GM18498 (cell line): ENCODE measurements at regions not wholly inside any gene's neighbourhood (a gene's known extent, or its start where the extent isn't known, plus 50 kb on each side); places are given as distances from the start of the nearest gene placed in this dataset.
"Not testable (repeated sequence)": the region's sequence is repeated elsewhere in the genome, so short reads cannot be mapped to it uniquely, and the experiment has no call there.

ENCODE experiments used
- ATAC-seq: cut with Tn5 transposase; IDR thresholded peaks from one replicate; pipeline ENCODE4 v1.9.1; 2021; ENCODE audit warnings: mild to moderate bottlenecking, moderate library complexity; ENCODE audit not compliant: unreplicated experiment

DNA sequence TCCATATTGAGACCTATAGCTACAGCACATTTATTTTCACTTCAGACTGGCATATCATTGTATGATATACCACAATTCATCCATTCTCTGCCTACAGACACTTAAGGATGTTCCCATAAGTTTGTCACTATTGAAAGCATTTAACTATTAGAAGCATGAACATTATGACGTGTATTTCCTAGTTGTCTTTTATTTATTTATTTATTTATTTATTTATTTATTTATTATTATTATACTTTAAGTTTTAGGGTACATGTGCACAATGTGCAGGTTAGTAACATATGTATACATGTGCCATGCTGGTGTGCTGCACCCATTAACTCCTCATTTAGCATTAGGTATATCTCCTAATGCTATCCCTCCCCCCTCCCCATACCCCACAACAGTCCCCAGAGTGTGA lies 448.0 kb downstream of the TMEM232 start:
- ATAC-seq = not testable (repeated sequence)

DNA sequence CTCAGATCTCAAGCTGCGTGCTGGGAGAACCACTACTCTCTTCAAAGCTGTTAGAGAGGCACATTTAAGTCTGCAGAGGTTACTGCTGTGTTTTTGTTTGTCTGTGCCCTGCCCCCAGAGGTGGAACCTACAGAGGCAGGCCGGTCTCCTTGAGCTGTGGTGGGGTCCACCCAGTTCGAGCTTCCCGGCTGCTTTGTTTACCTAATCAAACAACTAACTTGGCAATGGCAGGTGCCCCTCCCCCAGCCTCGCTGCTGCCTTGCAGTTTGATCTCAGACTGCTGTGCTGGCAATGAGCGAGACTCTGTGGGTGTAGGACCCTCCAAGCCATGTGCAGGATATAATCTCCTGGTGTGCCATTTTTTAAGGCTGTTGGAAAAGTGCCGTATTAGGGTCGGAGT lies 442.4 kb downstream of the TMEM232 start:
- ATAC-seq = not testable (repeated sequence)

DNA sequence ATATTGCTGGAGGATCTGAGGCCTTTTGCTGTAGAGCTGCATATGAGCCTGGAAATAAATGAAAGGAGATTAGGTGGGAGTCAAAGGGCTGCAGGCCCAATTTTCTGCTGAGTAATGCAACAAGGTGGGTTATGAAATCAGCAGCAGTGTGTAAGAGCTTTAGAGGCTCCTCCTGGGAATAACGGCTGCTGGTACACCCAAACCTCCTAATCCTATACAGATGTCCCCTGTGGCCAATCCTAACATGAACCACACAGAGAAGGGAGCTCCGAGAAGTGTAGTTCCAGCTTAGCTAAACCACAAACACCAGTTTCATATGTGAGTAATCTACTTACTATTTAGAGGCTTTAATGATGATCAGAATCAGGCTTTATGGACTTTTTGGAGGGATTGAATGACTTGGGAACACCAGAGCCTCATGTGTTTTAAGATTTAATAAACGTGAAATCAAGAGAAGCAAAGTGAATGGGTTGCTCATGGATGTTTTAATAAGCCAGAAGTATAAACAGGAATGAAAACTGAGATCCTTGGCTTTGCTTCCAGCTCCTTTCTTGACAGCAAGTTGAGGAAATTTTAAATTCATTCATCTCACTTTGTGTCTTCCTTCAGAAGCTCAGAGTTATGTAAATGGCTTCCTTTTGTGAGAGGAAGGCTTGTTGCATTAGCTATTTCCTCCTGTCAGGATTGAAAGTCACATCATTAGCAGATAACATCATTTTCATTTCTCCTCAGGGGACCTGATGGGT lies 437.5 kb downstream of the TMEM232 start:
- no peak for ATAC-seq

DNA sequence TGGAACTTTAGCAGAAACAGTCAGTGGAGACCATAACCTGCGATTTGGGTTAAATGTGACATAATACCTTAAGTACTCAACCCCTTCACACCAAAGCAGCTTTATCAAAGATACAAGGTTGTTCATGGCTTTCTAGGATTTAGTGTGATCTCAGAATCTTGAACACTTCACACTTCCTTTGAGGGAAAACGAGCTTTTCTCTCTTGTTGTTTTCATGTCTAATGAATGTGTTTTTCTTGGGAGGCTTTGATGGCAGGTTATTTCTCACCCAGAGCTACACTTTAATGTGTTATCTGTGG lies 437.0 kb downstream of the TMEM232 start:
- ATAC-seq = no peak

DNA sequence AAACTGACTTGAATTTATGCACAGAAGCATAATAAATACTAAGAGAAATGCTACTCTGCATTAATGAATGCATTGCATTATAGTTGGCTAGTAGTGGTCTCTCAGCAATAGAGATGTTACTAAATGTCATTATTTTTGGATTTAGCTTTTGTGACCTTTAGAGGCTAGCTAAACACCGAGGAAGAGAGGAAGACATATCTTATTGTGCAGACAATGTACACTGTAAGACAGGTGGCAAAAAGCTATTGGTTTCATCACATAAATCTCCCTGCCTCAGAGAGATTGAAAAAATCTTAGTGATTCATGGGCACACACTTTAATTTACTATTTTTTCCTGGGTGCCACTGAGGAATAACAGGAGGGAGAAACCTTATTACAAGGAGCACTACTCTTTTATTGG lies 435.9 kb downstream of the TMEM232 start:
- no peak for ATAC-seq

DNA sequence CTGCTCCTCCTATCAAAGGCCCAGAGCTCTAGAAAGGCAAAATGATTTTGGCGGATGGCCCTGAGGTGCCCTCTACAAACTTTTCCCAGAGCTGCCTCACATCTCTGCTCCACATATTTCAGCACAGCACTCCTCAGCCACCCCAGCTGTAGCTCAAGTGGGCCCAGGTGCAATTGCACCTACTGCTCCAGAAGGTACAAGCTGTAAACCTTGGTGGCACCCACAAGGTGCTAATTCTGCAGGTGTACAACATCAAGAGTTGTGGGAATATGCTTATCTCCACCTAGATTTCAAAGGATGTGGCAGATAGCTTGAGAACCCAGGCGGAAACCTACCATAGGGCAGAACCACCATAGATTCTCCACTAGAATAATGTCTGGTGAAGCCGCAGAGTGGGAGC lies 432.2 kb downstream of the TMEM232 start:
- ATAC-seq = no peak

DNA sequence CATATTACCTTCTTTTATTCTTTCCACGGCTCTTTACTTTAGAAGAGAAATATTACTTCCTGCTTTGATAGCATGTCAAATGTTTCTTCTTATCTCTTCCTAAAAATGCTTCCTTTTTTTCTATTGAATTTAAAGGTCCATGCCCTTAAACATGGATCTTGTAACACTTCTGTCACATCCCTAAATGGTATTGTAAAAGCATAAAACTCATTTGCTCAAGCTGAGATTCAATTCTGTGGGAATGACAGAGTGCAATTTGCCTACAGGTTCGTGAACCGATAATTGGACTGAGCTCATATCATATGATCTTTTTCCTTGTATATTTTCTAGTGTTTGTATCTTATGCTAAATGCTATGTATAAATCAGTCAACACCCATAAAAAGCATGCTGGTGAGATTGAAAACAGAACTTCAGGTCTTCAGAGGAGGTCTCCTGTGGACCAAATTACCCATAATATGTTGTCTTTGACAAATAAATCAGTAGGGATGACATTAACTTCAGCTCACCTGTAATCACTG lies 429.3 kb downstream of the TMEM232 start:
- ATAC-seq = no peak

DNA sequence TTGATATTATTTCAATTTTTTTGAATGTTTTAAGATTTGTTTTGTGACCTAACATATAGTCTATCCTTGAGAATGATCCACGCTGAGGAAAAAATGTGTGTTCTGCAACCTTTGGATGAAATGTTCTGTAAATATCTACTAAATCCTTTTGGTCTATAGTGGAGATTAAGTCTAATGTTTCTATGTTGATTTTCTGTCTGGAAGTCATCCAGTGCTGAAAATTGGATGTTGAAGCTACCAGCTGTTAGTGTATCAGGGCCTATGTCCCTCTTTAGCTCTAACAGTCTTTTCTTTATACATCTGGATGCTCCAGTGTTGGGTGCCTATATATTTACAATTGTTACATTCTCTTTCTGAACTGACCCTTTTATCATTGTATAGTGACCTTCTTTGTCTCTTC lies 422.3 kb downstream of the TMEM232 start:
- ATAC-seq = no peak

DNA sequence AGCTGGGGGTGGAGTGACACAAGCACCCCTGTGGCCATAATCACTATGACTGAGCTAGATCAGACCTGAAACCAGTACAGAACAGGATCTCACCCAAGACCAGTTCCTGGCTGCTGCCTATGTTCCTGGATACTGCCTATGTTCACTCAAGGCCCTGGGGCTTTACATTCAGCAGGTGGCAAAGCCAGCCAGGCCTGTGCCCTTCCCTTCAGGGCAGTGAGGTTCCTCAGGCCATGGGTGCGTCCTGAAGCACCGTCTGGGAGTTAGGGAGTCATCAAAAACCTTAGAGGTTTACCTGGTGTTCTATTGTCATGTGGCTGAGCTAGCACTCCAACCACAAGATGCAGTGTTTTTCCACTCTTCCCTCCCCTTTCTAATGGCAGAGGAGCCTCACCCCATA lies 419.8 kb downstream of the TMEM232 start:
- ATAC-seq = no peak

DNA sequence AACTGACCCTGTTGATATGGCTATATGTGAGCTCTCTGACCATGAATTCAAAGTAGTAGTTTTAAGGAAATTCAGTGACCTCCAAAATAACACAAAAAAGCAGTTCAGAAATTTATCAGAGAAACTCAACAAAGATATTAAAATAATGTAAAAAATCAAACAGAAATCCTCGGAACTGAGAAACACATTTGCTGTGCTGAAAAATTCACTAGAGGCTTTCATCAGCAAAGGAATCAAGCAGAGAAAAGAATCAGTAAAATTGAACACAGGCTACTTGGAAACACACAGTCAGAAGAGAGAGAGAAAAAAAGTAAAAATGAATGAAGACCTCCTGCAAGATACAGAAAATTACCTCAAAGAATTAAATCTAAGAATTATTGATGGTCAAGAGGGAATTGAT lies 417.2 kb downstream of the TMEM232 start:
- no peak for ATAC-seq

DNA sequence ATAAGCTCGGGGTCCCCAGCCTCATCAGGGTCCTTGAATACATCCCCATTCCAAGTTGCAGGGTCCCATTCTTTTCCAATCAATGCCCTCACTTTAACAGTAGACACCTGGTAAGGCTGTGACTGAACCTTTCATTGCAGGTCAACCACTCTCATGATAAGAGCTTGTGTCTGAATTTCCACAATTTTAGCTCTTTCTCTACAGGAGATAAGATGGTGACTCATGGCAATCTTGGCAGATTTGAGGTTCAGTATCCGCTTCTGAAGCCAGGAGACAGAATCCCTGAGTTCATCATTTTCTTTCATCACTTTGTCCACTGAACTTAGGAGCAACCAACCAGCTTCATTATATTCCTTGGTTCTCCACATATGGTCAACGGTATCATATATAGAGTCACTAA lies 409.9 kb downstream of the TMEM232 start:
- ATAC-seq = not testable (repeated sequence)

DNA sequence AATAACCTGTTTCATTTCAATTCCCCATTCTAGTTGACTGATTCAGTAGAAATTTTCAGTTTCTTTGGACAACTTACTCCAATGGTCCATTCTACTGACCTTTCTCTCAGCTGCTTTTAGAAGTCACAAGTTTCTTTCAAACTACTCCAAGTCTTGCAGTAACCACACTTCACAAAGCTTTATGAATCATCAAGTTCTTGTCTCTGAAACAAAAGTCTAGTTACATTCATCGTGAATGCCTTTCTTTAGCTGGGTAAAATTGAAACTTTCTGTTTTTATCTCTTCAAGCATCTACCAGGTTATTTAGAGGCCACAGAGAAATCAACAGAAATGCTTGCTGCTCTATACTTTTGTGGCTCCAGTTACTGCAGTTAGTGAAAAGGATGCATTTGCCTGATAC lies 405.4 kb downstream of the TMEM232 start:
- no peak for ATAC-seq

DNA sequence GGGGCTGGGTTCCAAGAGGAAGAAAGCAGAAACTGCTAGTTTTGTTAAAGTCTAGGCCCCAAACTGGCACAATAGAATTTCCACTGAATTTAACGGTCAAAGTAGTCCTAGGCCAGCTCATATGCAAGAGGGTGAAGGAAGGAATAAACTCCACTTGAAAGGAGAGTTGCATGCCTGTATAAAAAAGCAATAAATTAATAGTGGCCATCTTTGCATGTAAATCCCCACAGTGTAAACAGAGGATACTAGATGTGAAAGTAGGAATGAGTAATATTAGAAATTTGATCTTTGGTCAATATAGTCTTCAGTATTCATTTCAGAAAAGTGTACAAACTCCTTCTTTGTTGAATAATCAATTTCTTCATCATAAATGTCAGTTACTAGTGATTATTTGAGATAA lies 403.1 kb downstream of the TMEM232 start:
- no peak for ATAC-seq

DNA sequence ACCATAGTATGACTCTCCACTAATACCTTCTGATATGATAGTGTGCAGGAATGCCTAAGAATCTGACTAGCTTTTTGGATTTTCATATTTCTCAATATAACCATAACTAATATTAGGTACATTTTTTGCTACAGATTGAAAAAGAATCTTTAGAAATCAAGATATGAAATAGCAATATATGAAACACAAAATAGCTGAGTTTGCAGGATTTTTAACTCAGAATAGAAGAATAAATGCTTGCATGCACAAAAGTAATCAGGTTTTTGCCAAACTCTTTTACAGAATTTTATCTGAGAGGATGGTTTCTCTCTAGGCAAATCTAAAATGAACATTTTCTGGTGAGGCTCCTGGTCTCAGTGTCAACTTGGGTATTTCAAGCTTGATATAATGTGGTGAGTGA lies 402.6 kb downstream of the TMEM232 start:
- no peak for ATAC-seq

DNA sequence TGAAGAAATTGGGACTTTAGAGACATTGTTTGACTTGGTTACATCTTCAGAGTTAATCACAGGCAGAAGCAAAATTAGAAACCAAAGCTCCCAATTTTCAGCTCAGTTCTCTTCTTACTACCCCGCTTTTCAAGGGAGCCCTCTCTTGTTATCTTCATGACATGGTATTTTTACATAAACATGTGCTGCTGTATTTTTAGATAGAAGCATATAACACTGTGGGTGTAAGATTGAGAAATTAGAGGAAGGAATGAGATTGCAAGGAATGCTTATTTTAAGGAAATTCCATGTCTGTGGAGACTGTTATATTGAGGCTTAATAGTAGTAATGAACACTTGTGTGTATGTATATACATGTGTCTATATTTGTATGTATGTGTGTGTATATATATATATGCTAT lies 401.6 kb downstream of the TMEM232 start:
- ATAC-seq = no peak

DNA sequence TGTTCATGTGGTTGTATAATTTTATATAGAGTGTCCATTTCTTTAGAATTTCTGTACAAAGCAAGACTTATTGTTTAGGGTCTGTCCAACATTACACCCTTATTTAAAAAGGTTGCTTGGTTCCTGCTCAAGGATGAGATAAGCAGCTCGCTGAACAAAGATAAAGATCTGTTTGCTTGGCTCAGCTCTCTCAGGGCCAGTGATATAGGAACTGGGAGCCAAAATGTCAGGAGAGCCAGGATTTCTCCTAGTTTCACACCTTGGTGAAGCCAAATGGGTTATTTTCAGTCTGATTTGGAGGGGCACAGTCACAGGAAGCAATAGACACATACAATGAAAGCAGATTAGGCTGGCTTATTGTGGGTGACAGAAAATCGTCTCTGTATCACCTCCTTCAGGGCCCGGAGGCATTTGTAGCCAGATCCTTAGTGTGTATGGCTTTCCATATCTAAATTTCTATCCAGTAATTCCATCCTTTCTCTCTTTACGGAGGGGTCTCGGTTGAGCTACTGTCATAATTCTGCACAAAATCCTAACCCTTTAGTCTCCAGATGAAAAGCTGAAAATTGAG lies 396.4 kb downstream of the TMEM232 start:
- no peak for ATAC-seq

DNA sequence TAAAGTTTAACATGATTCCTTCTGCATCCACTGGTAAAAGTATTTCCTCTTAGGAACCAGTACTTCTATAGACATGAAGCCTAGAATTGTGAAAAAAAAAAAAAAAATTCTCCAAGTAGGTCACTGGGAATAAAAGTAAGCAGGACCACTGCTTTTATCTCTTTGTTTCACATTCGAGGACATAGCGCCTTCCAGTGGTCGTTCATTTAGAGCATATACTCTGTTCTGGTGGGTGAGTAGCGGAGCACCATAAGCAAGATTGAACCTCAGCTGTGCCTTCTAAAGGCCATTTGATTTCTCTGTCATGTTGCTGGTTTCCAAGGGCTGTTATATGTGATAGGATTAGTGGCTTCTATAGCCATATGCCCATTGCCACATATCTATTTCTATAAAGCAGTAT lies 393.1 kb downstream of the TMEM232 start:
- no peak for ATAC-seq

DNA sequence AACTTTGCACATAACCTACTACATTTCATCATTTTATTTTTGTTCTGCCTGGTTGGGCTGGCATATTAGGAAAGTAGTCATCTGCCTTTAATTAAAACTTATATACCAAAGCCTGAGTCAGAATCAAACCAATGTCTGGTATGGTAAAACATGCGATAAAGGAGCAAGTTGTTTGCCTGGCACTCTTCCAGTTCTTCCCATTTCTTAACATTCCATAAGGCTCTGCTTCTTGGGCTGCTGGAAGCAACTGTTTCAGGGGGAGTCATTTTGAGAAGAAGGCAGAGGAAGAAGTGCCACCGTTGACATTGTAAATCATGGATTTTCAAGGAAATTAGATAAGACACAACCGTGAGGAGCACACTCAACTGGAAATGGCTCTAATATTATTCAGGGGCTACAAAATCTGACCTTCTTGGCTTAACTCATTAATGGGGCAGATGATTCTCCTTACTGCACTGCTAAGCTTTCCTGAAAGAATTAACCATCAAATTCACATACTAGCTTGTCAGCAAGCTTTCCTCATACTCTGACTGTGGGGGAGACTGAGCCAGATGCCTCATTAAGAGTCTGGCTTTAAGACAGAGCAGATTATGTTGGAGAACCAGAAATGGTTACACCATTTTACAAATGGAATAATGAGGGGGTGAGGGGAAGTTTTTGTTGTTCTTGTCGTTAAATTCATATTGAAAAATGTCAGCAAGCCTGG lies 391.0 kb downstream of the TMEM232 start:
- no peak for ATAC-seq

DNA sequence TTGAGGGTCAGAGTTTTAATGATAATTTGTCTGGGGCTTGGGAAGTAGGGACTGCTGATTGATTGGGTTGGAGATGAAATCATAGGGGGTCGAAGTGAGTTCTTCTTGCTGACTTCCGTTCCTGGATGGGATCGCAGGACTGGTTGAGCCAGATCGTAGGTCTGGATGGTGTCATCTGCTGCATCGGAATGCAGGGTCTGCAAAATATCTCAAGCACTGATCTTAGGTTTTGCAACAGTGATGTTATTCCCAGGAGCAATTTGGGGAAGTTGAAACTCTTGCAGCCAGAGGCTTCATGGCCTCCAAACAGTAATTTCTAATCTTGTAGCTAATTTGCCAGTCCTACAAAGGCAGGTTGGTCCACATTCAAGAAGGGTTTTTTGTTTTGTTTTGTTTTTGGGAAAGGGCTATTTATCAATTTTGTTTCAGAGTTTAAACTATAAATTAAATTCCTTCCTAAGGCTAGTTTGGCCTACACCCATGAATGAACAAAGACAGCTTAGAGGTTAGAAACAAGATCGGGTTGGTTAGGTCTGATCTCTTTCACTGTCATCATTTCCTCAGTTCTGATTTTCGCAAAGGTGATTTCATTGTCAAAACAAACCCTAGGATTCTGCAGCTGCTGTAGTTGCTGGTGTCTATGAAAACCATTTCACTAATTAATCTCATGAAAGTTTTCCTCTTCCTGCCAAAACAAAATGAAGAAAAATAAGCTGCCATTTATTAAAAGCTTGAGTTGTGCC lies 388.0 kb downstream of the TMEM232 start:
- ATAC-seq = no peak

DNA sequence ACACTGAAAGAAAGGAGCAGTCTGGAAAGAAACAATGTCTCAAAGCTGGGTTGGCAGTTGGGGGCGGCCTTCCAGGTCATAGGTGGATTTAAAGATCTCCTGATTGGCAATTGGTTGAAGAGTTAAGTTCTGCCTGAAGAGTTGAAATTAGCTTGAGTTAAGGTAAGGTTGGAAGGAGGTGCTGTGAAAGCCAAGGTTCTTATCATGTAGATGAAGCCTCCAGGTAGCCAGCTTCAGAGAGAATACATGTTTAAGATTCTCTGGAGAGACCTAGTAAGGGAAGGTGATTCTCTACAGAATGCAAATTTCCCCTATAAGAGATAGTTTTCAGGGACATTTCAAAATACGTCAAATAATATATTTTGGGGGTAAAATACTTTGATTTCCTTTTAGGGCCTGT lies 387.1 kb downstream of the TMEM232 start:
- ATAC-seq = no peak

DNA sequence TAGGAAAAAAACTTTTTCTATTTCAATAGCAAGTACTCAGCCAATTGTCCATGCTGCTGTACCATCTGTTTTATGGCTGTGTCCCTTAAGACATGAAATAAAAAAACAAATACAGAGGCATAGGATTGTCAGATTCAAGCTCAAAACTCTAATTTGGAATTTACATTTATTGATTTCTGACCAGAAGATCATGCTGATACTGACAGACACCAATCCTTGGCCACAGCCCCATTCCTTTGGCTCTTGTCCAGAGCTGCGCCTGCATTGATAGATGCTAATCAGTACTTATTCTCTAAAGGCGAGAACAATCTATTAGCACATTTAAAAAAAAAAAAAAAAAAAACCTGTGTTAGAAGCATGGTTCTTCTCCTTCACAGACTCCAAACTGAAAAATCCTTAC lies 384.6 kb downstream of the TMEM232 start:
- no peak for ATAC-seq

DNA sequence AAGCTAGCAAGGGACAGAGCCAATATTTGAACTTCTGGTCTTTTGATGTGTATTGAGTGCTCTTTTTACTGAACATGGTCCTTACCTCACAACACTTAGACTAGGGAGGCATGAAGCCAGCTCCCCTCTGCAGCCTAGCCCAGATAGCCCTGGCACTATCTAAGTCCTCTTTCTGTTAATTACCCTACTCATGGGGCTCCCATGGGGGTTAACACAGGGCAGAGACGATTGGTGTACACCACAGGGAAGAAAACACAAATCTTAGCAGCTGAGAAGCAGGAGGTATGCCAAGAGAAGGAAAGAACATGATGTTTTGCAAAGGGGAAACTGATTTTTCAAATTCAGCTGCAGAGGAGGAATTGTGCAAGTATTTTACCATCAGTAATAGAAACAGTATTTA lies 383.8 kb downstream of the TMEM232 start:
- ATAC-seq = no peak
